ENCODE measurements at regions not wholly inside any gene's neighbourhood (a gene's known extent, or its start where the extent isn't known, plus 50 kb on each side); places are given as distances from the start of the nearest gene placed in this dataset.

DNA sequence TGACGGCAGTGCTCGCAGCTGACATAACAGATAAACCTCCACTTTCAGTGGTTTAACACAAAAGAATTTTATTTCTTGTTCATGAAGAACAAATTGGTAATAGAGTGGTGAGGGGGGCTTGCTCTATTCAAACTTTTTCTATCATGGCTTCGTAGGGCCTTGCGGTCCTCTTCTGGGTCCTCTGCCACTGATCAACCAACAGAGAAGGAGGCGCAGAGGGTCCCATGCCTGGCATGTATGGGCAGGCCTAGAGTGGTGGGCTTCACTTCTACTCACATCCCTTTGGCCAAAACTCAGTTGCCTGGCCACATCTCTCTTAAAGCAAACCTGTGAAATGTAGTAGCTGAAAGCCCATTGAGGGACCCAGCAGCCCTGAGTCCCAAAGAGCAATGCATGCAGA, 460.5 kb downstream of the SIPA1L2 start:
- no peaks in the 10 kb centered on the region for H3K9me3 ChIP-seq
- H3K27ac ChIP-seq, result no peak overlapping the region
- intact Hi-C loops (cut with DNase I), result no loop called here
- no peaks in the 10 kb centered on the region for H3K36me3 ChIP-seq
- peak in 1 of 2 donors; percentile 77 for DNase-seq (ENCODE audit: extremely low spot score in 2 of 2)
- TF ChIP-seq POLR2AphosphoS5 (IDR thresholded peaks at IDR 0.05; ENCODE audit: insufficient read depth in 1 of 2, low read depth in 1 of 2) (no peak), POLR2A (IDR thresholded peaks at IDR 0.05) (no peak)
- TF ChIP-seq, protein P1, sequence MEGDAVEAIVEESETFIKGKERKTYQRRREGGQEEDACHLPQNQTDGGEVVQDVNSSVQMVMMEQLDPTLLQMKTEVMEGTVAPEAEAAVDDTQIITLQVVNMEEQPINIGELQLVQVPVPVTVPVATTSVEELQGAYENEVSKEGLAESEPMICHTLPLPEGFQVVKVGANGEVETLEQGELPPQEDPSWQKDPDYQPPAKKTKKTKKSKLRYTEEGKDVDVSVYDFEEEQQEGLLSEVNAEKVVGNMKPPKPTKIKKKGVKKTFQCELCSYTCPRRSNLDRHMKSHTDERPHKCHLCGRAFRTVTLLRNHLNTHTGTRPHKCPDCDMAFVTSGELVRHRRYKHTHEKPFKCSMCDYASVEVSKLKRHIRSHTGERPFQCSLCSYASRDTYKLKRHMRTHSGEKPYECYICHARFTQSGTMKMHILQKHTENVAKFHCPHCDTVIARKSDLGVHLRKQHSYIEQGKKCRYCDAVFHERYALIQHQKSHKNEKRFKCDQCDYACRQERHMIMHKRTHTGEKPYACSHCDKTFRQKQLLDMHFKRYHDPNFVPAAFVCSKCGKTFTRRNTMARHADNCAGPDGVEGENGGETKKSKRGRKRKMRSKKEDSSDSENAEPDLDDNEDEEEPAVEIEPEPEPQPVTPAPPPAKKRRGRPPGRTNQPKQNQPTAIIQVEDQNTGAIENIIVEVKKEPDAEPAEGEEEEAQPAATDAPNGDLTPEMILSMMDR (IDR thresholded peaks at IDR 0.05), result no peak
- H3K4me1 ChIP-seq, result no peaks in the 10 kb centered on the region
- no peaks in the 10 kb centered on the region for H3K27me3 ChIP-seq
- no peak overlapping the region for H3K4me3 ChIP-seq

DNA sequence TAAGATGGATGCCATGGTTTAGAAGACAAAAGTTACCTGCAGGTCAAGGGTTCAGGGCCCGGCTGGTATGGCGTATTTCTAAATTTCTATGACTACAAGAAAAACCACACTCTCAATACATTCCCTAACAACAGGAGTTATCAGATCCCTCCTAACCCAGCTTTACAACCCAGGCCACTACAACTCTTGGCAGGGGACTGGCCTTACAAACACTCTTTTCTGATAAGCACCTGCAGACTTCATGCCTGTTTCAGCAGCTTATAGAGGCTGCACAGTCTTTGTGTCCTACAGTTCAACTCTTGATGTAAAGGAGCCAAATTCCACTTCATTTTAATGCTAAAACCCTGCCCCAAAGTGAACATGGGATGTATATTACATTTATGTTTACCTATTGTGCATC, 461.4 kb downstream of the SIPA1L2 start:
- peak in 1 of 2 donors; percentile 13 for DNase-seq (ENCODE audit: extremely low spot score in 2 of 2)
- intact Hi-C loops (cut with DNase I), result no loop called here
- Histone ChIP-seq H3K36me3 (no peaks in the 10 kb centered on the region), H3K4me1 (no peaks in the 10 kb centered on the region), H3K9me3 (no peaks in the 10 kb centered on the region), H3K4me3 (no peak overlapping the region), H3K27me3 (no peaks in the 10 kb centered on the region), H3K27ac (no peak overlapping the region)
- TF ChIP-seq POLR2AphosphoS5 (IDR thresholded peaks at IDR 0.05; ENCODE audit: insufficient read depth in 1 of 2, low read depth in 1 of 2) (no peak), POLR2A (IDR thresholded peaks at IDR 0.05) (no peak)
- TF ChIP-seq, protein P1 (IDR thresholded peaks at IDR 0.05), result no peak

DNA sequence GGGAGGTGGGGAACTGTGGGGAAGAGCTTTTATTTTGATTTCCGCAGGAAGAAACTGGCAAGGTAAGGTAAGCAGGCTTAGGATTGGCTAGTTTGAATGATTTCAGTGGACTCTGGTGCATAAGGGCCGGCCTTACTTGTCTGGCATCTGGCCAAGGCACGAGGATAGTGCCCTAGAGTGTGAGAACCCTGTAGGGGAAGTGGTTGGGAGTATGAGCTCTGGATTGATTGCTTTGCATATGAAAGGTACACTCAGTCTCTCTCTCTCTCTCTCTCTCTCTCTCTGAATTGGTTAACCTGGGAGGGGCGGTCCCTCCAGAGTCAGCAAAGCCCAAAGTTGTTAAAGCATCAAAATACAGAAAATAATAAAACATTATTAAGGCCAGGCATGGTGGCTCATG, 463.0 kb downstream of the SIPA1L2 start:
- no peaks in the 10 kb centered on the region for H3K36me3 ChIP-seq
- H3K9me3 ChIP-seq, result no peaks in the 10 kb centered on the region
- no peak for DNase-seq (ENCODE audit: extremely low spot score in 2 of 2)
- TF ChIP-seq, protein P1 (IDR thresholded peaks at IDR 0.05), result no peak
- TF ChIP-seq POLR2A (IDR thresholded peaks at IDR 0.05), result no peak
- no peak for TF ChIP-seq POLR2AphosphoS5 (IDR thresholded peaks at IDR 0.05; ENCODE audit: insufficient read depth in 1 of 2, low read depth in 1 of 2)
- H3K4me3 ChIP-seq, result no peak overlapping the region
- H3K27me3 ChIP-seq, result no peaks in the 10 kb centered on the region
- H3K4me1 ChIP-seq, result no peaks in the 10 kb centered on the region
- H3K27ac ChIP-seq, result no peak overlapping the region
- intact Hi-C loops (cut with DNase I), result no loop called here

DNA sequence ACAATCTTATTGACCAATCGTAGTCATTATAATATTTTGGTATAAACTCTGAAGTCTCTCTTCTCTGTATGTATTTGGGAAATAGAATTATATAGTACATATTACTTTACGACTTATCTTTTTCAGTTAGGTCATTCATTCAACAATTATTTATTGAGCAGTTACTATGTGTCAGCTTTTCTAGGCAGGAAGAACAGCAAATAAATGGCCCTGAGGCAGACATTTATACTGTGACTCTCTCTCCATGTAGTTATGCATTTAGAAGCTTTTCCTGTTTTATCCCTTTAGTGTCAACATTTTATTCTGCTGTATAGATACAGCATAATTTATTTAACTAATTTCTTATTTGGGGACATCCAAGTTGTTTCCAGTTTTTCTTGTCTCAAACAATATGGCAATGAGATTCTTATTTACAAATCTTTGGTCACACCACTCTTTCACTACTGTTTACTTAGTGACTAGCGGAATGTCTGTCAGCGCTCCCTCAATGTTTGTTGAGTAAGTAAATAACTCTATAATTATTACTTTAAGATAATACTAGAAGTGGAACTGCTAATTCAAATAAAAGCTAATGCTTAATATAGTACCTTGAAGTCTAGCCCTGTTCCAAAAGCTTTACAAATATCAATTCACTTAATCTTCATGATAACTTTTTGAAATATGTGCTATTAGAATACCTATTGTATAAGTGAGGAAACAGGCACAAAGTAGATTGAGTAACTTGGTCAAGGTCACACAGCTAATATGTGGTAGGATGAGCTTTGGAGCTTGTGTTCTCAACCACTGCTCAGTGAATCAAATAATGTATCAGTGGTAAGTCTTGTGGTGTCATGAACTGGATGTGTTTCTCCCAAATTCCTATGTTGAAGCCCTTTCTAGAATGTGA, 465.6 kb downstream of the SIPA1L2 start:
- Histone ChIP-seq H3K4me3 (no peak overlapping the region), H3K36me3 (no peaks in the 10 kb centered on the region), H3K4me1 (no peaks in the 10 kb centered on the region), H3K27ac (no peak overlapping the region), H3K9me3 (no peaks in the 10 kb centered on the region), H3K27me3 (no peaks in the 10 kb centered on the region)
- intact Hi-C loops (cut with DNase I), result no loop called here
- TF ChIP-seq POLR2AphosphoS5 (IDR thresholded peaks at IDR 0.05; ENCODE audit: insufficient read depth in 1 of 2, low read depth in 1 of 2) (no peak), POLR2A (IDR thresholded peaks at IDR 0.05) (no peak)
- TF ChIP-seq, protein P1 (IDR thresholded peaks at IDR 0.05), result no peak
- no peak for DNase-seq (ENCODE audit: extremely low spot score in 2 of 2)

DNA sequence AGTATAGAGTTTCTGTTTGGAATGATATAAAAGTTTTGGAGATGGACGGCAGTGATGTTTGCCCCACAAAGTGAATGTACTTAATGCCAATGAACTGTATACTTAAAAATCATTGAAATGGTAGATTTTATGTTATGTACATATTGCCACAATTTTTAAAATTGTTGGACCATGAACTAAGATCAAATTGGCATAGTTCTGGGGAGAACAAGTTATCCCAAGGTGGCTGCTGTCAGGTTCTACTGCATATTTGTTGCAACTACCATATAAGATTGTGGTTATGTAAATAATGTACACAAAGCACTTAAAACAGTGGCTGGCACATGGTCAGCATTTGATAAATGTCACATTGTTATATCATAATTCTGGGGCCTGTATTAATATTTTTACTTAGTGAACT, 466.4 kb downstream of the SIPA1L2 start:
- Histone ChIP-seq H3K9me3 (no peaks in the 10 kb centered on the region), H3K4me3 (no peak overlapping the region), H3K27ac (no peak overlapping the region), H3K36me3 (no peaks in the 10 kb centered on the region), H3K27me3 (no peaks in the 10 kb centered on the region), H3K4me1 (no peaks in the 10 kb centered on the region)
- intact Hi-C loops (cut with DNase I), result no loop called here
- TF ChIP-seq, protein P1 (IDR thresholded peaks at IDR 0.05), result no peak
- TF ChIP-seq POLR2AphosphoS5 (IDR thresholded peaks at IDR 0.05; ENCODE audit: insufficient read depth in 1 of 2, low read depth in 1 of 2) (no peak), POLR2A (IDR thresholded peaks at IDR 0.05) (no peak)
- no peak for DNase-seq (ENCODE audit: extremely low spot score in 2 of 2)

Data from vagina (tissue), 2 donors.